ENCODE measurements at regions not wholly inside any gene's neighbourhood (a gene's known extent, or its start where the extent isn't known, plus 50 kb on each side); places are given as distances from the start of the nearest gene placed in this dataset.

DNA sequence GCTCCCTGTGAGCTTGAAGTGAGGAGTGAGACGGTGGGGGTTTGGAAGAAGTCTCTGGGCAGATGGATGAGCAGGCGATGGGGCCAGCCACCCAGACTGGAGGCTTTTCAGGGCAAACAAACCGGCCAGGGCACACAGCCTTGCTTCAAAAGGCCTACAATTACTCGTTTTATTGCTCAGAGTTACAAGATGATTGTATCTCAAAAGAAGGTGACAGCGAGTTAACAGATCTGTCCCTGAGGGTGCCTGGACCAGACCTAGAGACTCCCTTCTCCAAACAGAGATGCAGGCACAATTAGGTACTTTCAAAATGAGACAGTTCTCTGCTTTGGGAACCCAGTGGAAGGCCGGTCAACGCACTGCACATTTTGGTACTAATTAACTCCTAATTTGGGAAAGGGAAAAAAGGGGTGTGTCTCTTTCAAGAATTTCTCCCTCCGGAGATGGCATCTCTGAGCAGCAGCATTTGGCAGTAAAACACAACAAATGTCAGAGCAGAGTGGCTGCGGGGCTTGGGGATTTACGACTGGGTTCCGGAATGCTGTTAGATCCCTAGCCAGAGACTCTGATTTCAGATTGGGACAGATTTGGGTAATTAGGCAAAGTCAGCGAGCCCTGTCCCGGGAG is 226.7 kb downstream of the TTC32 start:
- no peak overlapping the region for H3K27ac ChIP-seq
- WGBS, 2 donors = 54 to 56% methylated on average over 12 to 13 of the region's 13 CpGs
- TF ChIP-seq, protein P1, sequence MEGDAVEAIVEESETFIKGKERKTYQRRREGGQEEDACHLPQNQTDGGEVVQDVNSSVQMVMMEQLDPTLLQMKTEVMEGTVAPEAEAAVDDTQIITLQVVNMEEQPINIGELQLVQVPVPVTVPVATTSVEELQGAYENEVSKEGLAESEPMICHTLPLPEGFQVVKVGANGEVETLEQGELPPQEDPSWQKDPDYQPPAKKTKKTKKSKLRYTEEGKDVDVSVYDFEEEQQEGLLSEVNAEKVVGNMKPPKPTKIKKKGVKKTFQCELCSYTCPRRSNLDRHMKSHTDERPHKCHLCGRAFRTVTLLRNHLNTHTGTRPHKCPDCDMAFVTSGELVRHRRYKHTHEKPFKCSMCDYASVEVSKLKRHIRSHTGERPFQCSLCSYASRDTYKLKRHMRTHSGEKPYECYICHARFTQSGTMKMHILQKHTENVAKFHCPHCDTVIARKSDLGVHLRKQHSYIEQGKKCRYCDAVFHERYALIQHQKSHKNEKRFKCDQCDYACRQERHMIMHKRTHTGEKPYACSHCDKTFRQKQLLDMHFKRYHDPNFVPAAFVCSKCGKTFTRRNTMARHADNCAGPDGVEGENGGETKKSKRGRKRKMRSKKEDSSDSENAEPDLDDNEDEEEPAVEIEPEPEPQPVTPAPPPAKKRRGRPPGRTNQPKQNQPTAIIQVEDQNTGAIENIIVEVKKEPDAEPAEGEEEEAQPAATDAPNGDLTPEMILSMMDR (IDR thresholded peaks at IDR 0.05) = no peak
- TF ChIP-seq POLR2A (IDR thresholded peaks at IDR 0.05) = no peak
- intact Hi-C loops (cut with DNase I) = no loop called here
- H3K27me3 ChIP-seq = no peaks in the 10 kb centered on the region
- DNase-seq = no peak
- no peak overlapping the region for H3K4me3 ChIP-seq (replicated peaks in 1 of 3)
- H3K9me3 ChIP-seq = no peaks in the 10 kb centered on the region
- H3K36me3 ChIP-seq = no peaks in the 10 kb centered on the region
- no peaks in the 10 kb centered on the region for H3K4me1 ChIP-seq

DNA sequence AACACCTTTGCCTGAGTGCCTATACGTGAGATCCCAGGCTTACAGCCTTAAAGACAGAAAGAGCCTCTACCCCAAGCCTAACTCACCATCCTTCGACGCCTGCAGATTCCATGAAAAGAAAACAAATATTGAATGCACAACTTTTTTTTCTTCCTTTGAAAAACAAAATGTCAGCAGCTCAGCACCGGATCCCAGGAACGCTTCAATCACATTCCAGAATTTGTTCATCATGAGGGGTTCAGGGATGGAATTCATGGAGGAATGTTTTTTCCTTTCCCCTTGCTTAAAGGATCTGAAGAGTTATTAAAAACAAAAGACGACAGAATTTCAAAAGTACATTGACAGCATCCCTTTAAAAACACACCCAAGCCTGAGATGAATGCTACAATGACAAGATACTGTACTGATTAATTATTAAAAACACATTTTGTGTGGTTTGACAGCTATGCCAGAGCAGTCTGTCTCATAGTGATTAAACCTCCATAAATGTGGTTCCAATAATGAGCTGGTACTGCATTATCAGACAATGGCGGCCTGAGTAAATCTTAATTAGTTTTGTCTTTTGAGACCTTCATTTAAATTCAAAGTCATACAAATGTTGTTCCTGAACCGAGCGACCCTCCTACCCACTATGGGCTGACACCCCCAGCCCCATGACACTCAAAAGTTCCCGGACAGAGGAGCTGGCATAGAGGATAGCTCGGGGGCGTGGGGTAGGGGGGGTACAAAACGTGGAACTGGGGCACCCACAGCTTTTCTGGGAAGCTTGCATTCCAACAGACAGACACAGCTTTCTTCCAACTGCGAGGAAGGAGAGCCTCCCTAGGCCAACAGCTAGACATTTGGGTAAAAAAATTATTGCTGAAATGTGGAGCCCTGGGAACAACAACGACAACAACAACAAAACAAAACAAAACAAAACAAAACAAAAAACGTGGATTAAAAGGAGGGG is 227.5 kb downstream of the TTC32 start:
- Histone ChIP-seq H3K9me3 (no peaks in the 10 kb centered on the region), H3K36me3 (no peaks in the 10 kb centered on the region), H3K4me3 (replicated peaks in 1 of 3) (no peak overlapping the region), H3K27ac (no peak overlapping the region), H3K27me3 (no peaks in the 10 kb centered on the region), H3K4me1 (no peaks in the 10 kb centered on the region)
- intact Hi-C loops (cut with DNase I) = no loop called here
- no peak for DNase-seq
- 77 to 80% methylated on average over 16 of the region's 16 CpGs for WGBS, 2 donors
- TF ChIP-seq, protein P1 (IDR thresholded peaks at IDR 0.05) = no peak
- no peak for TF ChIP-seq POLR2A (IDR thresholded peaks at IDR 0.05)

DNA sequence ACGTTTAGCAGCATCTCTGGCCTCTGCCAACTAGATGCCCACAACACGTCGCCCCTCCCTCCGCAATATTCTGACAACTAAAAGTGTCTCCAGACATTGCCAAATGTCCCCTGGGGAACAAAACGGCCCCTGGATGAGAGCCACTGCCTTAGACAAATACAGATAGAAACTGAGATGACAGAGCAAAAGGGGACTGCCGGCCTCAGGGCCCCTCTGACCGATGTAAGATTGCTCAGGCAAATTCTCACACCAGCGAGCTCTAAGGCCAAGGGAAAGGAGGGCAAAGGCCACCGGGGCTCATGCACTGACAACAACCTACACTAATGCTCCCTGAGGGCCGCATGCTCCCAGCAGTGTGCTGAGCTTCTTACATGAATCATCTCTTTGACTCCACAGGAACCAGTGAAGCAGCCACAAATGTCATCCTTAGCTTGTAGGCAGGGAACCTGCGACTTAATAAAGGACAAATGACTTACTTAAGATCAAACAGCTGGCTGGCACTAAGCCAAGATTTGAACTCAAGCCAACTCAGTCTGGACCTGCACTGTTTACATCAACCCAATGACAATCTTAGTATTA is 228.5 kb downstream of the TTC32 start:
- H3K27me3 ChIP-seq = no peaks in the 10 kb centered on the region
- intact Hi-C loops (cut with DNase I) = no loop called here

DNA sequence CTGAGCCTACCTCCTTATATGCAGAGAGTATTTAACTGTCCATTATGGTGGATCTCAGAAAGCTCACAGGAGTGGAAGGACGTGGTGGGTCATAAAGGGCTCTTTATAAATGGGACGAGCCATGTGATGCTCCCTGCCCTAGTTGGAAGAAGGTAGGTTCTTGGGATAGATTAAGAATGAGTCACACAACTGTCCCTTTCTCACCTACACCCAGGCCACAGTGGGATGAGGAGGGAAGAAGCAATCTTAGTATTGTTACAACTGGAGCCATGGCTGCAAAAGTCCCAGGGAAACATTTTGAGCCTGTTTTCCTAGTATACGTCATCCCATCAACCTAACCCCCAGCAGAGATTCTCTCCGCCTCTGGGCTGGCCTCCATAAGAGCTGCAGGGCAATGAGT is 229.9 kb downstream of the TTC32 start:
- no peak for DNase-seq
- Histone ChIP-seq H3K36me3 (no peaks in the 10 kb centered on the region), H3K27ac (no peak overlapping the region), H3K27me3 (no peaks in the 10 kb centered on the region), H3K9me3 (no peaks in the 10 kb centered on the region), H3K4me1 (no peaks in the 10 kb centered on the region), H3K4me3 (replicated peaks in 1 of 3) (no peak overlapping the region)
- WGBS, 2 donors = 82 to 86% methylated on average over 4 of the region's 4 CpGs
- intact Hi-C loops (cut with DNase I) = no loop called here
- TF ChIP-seq, protein P1 (IDR thresholded peaks at IDR 0.05) = no peak
- no peak for TF ChIP-seq POLR2A (IDR thresholded peaks at IDR 0.05)

More for the DNA sequence above, 228.5 kb downstream of the TTC32 start:
- no peak overlapping the region for H3K27ac ChIP-seq
- TF ChIP-seq, protein P1 (IDR thresholded peaks at IDR 0.05) = no peak
- no peak for TF ChIP-seq POLR2A (IDR thresholded peaks at IDR 0.05)
- H3K4me1 ChIP-seq = no peaks in the 10 kb centered on the region
- no peak overlapping the region for H3K4me3 ChIP-seq (replicated peaks in 1 of 3)
- no peaks in the 10 kb centered on the region for H3K9me3 ChIP-seq
- H3K36me3 ChIP-seq = no peaks in the 10 kb centered on the region
- WGBS, 2 donors = 69% methylated on average over 11 of the region's 11 CpGs
- DNase-seq = no peak
